ENCODE measurements at regions not wholly inside any gene's neighbourhood (a gene's known extent, or its start where the extent isn't known, plus 50 kb on each side); places are given as distances from the start of the nearest gene placed in this dataset.
A peak's percentile ranks its signal among the peaks of the same experiment; 100 is the strongest.

DNA sequence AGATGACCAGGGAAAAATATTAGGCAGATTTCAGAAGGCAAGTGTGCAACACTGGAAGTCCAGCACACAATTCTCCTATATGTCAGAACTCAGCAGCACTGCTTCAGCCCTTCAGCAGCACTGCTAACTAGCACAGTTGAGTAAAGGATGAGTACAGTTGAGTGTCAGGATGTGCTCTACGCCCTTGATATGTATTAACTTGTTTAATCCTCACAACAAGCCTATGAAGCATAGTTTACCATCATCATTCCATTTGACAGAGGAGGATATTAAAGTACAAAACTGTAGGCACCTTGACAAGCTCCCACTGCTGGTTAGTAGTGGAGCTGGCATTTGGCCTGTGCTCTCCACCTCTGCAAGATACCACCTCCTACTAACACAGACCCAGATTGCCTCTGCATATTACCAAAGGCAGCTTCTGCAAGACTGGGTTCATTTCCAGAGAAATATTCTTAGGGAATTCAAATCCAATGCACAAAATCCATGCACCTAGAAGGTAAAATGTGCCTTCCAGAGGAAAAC, 230.8 kb downstream of the ANAPC1 start:
- WGBS, 2 donors (ENCODE audit: extremely low coverage in 2 of 2, insufficient read length in 2 of 2, insufficient replicate concordance in 1 of 2), result no CpG with 5 or more reads among the region's 1 CpG

DNA sequence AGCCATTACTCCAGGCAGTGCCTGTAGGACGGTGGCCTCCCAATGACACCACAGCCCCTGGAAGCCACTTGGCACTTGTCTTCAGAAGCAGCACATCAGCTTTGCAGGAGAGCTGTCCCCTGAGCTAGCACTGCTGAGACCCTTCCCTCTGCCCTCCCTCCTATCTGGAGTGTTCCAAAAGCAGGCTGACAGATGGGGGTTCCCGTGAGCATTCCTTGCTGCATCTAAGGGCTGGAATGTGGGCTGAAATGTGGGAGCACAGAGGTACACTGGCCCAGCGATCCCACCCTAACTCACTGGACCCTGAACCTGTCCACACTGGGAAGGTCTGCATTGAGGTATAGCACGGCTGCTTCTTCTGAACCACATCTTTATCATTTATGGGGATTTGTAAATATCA, 230.1 kb downstream of the ANAPC1 start:
- H3K4me1 ChIP-seq (ENCODE audit: control insufficient read depth in 2 of 2, insufficient read depth in 1 of 2, low read depth in 1 of 2, low read length in 2 of 2), result peaks cover 0 to 4% of the 10 kb centered on the region in 2 donors
- no peaks in the 10 kb centered on the region for H3K79me1 ChIP-seq (ENCODE audit: low read depth, low read length)
- H3K4me2 ChIP-seq (ENCODE audit: insufficient read depth, low read length, poor library complexity, severe bottlenecking), result no peak overlapping the region
- no peak overlapping the region for H2BK12ac ChIP-seq (ENCODE audit: low read length)
- H2AFZ ChIP-seq (ENCODE audit: low read length), result no peak overlapping the region
- H3K18ac ChIP-seq (ENCODE audit: low read length), result no peak overlapping the region
- no peaks in the 10 kb centered on the region for H3K36me3 ChIP-seq (replicated peaks in 1 of 2; ENCODE audit: control insufficient read depth in 2 of 2, insufficient read depth in 2 of 2, low read length in 2 of 2)
- no CpG with 5 or more reads among the region's 4 CpGs for WGBS, 2 donors (ENCODE audit: extremely low coverage in 2 of 2, insufficient read length in 2 of 2, insufficient replicate concordance in 1 of 2)
- no peak overlapping the region for H2BK15ac ChIP-seq (ENCODE audit: low read length)
- H4K91ac ChIP-seq (ENCODE audit: low read depth, low read length, poor library complexity), result no peak overlapping the region
- no peak overlapping the region for H3K9ac ChIP-seq (ENCODE audit: low read depth, low read length, poor library complexity)
- H3K27ac ChIP-seq (replicated peaks; ENCODE audit: low read length), result no peak overlapping the region
- H2AK5ac ChIP-seq (ENCODE audit: low read depth, low read length), result no peak overlapping the region
- no peak overlapping the region for H3K23ac ChIP-seq (ENCODE audit: low read depth, low read length, poor library complexity)
- H4K8ac ChIP-seq (ENCODE audit: low read depth, low read length), result no peak overlapping the region
- no peak overlapping the region for H2BK120ac ChIP-seq (ENCODE audit: low read depth, low read length)
- H3K4ac ChIP-seq (ENCODE audit: low read length), result no peak overlapping the region
- no peaks in the 10 kb centered on the region for H3K9me3 ChIP-seq (replicated peaks in 1 of 2; ENCODE audit: control insufficient read depth in 2 of 2, insufficient read depth in 1 of 2, low read depth in 1 of 2, low read length in 2 of 2)
- no peak overlapping the region for H3K14ac ChIP-seq (ENCODE audit: low read length)
- H3K4me3 ChIP-seq (ENCODE audit: low read length in 2 of 2), result no peak overlapping the region
- H3K27me3 ChIP-seq (ENCODE audit: control insufficient read depth in 3 of 3, insufficient read depth in 3 of 3, low read depth in 1 of 3, low read length in 3 of 3), result peaks cover 0 to 5% (median 0%) of the 10 kb centered on the region in 3 experiments
- H2BK5ac ChIP-seq (ENCODE audit: low read length), result no peak overlapping the region
- DNase-seq (ENCODE audit: low spot score), result no peak

More for the DNA sequence above, 230.8 kb downstream of the ANAPC1 start:
- Histone ChIP-seq H4K91ac (ENCODE audit: low read depth, low read length, poor library complexity) (no peak overlapping the region), H3K9me3 (replicated peaks in 1 of 2; ENCODE audit: control insufficient read depth in 2 of 2, insufficient read depth in 1 of 2, low read depth in 1 of 2, low read length in 2 of 2) (no peaks in the 10 kb centered on the region), H3K4ac (ENCODE audit: low read length) (no peak overlapping the region), H3K4me1 (ENCODE audit: control insufficient read depth in 2 of 2, insufficient read depth in 1 of 2, low read depth in 1 of 2, low read length in 2 of 2) (peaks cover 0 to 3% of the 10 kb centered on the region in 2 donors), H2BK12ac (ENCODE audit: low read length) (no peak overlapping the region), H4K8ac (ENCODE audit: low read depth, low read length) (no peak overlapping the region), H3K79me1 (ENCODE audit: low read depth, low read length) (no peaks in the 10 kb centered on the region), H3K36me3 (replicated peaks in 1 of 2; ENCODE audit: control insufficient read depth in 2 of 2, insufficient read depth in 2 of 2, low read length in 2 of 2) (no peaks in the 10 kb centered on the region), H2BK120ac (ENCODE audit: low read depth, low read length) (no peak overlapping the region), H3K4me3 (ENCODE audit: low read length in 2 of 2) (no peak overlapping the region), H2BK15ac (ENCODE audit: low read length) (no peak overlapping the region), H3K27me3 (ENCODE audit: control insufficient read depth in 3 of 3, insufficient read depth in 3 of 3, low read depth in 1 of 3, low read length in 3 of 3) (peaks cover 0 to 5% (median 0%) of the 10 kb centered on the region in 3 experiments), H3K4me2 (ENCODE audit: insufficient read depth, low read length, poor library complexity, severe bottlenecking) (no peak overlapping the region), H2BK5ac (ENCODE audit: low read length) (no peak overlapping the region), H3K27ac (replicated peaks; ENCODE audit: low read length) (no peak overlapping the region), H2AK5ac (ENCODE audit: low read depth, low read length) (no peak overlapping the region), H3K9ac (ENCODE audit: low read depth, low read length, poor library complexity) (no peak overlapping the region), H2AFZ (ENCODE audit: low read length) (no peak overlapping the region), H3K18ac (ENCODE audit: low read length) (no peak overlapping the region), H3K23ac (ENCODE audit: low read depth, low read length, poor library complexity) (no peak overlapping the region), H3K14ac (ENCODE audit: low read length) (no peak overlapping the region)
- DNase-seq (ENCODE audit: low spot score), result no peak

DNA sequence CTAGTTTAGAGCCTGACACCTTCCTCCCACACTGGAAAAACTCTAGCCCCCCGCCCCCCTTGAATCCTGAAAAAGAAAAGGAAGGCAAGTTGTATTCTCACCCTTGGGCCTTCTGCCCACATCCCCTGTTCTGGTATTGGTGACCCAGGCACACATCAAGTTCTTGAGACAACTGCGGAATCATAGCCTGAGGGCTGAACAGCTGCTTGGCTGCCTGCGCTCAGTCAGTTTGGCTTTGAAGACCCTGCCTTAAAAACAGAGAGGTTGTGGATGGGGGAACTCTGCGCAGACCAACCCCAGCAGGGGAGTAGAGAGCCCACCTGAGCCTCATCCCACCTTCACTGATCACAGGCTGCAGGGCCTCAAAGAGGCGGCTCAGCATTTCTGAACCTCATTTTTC, 229.2 kb downstream of the ANAPC1 start:
- no CpG with 5 or more reads among the region's 5 CpGs for WGBS, 2 donors (ENCODE audit: extremely low coverage in 2 of 2, insufficient read length in 2 of 2, insufficient replicate concordance in 1 of 2)
- H3K4me1 ChIP-seq (ENCODE audit: control insufficient read depth in 2 of 2, insufficient read depth in 1 of 2, low read depth in 1 of 2, low read length in 2 of 2), result peaks cover 2 to 11% of the 10 kb centered on the region in 2 donors

DNA sequence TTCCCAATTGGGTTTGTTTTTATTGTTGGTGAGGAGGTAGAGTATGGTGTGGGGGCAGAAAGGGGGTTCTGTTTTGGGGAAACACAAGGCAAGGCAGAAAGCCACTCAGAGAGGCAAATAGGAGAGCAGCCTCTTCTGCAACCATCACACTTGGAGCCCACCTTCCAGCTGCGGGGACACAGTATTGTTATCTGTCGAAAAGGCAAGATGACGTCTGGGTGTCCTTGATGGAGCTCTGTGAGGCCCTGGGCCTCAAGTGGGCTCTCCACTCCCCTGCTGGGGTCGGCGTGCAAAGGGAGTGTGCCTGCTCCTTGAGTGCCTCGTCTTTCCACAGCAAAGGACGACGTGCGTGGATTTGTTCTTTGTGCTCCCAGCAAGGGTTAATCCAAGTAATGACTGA, 227.6 kb downstream of the ANAPC1 start:
- Histone ChIP-seq H2AK5ac (ENCODE audit: low read depth, low read length) (no peak overlapping the region), H3K4me2 (ENCODE audit: insufficient read depth, low read length, poor library complexity, severe bottlenecking) (no peak overlapping the region), H4K91ac (ENCODE audit: low read depth, low read length, poor library complexity) (no peak overlapping the region), H2BK5ac (ENCODE audit: low read length) (no peak overlapping the region), H4K8ac (ENCODE audit: low read depth, low read length) (no peak overlapping the region), H3K79me1 (ENCODE audit: low read depth, low read length) (no peaks in the 10 kb centered on the region), H2BK15ac (ENCODE audit: low read length) (no peak overlapping the region), H3K27ac (replicated peaks; ENCODE audit: low read length) (no peak overlapping the region), H3K36me3 (replicated peaks in 1 of 2; ENCODE audit: control insufficient read depth in 2 of 2, insufficient read depth in 2 of 2, low read length in 2 of 2) (no peaks in the 10 kb centered on the region), H3K4ac (ENCODE audit: low read length) (no peak overlapping the region), H3K9ac (ENCODE audit: low read depth, low read length, poor library complexity) (no peak overlapping the region), H3K4me3 (ENCODE audit: low read length in 2 of 2) (no peak overlapping the region), H3K9me3 (replicated peaks in 1 of 2; ENCODE audit: control insufficient read depth in 2 of 2, insufficient read depth in 1 of 2, low read depth in 1 of 2, low read length in 2 of 2) (peaks cover 0 to 2% of the 10 kb centered on the region in 2 donors), H3K14ac (ENCODE audit: low read length) (no peak overlapping the region), H3K23ac (ENCODE audit: low read depth, low read length, poor library complexity) (no peak overlapping the region), H3K18ac (ENCODE audit: low read length) (peak overlapping the region; percentile 38), H2AFZ (ENCODE audit: low read length) (no peak overlapping the region), H2BK12ac (ENCODE audit: low read length) (no peak overlapping the region), H3K27me3 (ENCODE audit: control insufficient read depth in 3 of 3, insufficient read depth in 3 of 3, low read depth in 1 of 3, low read length in 3 of 3) (peaks cover 0 to 5% (median 0%) of the 10 kb centered on the region in 3 experiments), H2BK120ac (ENCODE audit: low read depth, low read length) (no peak overlapping the region), H3K4me1 (ENCODE audit: control insufficient read depth in 2 of 2, insufficient read depth in 1 of 2, low read depth in 1 of 2, low read length in 2 of 2) (peaks cover 2 to 13% of the 10 kb centered on the region in 2 donors)
- no CpG with 5 or more reads among the region's 9 CpGs for WGBS, 2 donors (ENCODE audit: extremely low coverage in 2 of 2, insufficient read length in 2 of 2, insufficient replicate concordance in 1 of 2)
- DNase-seq (ENCODE audit: low spot score), result no peak

More for the DNA sequence above, 229.2 kb downstream of the ANAPC1 start:
- H4K8ac ChIP-seq (ENCODE audit: low read depth, low read length), result no peak overlapping the region
- H2BK12ac ChIP-seq (ENCODE audit: low read length), result no peak overlapping the region
- no peak overlapping the region for H3K14ac ChIP-seq (ENCODE audit: low read length)
- H2BK15ac ChIP-seq (ENCODE audit: low read length), result no peak overlapping the region
- H3K9ac ChIP-seq (ENCODE audit: low read depth, low read length, poor library complexity), result no peak overlapping the region
- H3K4me3 ChIP-seq (ENCODE audit: low read length in 2 of 2), result peak overlapping the region in 1 of 2 donors; percentile 26
- no peaks in the 10 kb centered on the region for H3K79me1 ChIP-seq (ENCODE audit: low read depth, low read length)
- DNase-seq (ENCODE audit: low spot score), result no peak
- no peak overlapping the region for H3K27ac ChIP-seq (replicated peaks; ENCODE audit: low read length)
- H2AFZ ChIP-seq (ENCODE audit: low read length), result no peak overlapping the region
- H3K36me3 ChIP-seq (replicated peaks in 1 of 2; ENCODE audit: control insufficient read depth in 2 of 2, insufficient read depth in 2 of 2, low read length in 2 of 2), result no peaks in the 10 kb centered on the region
- H2BK5ac ChIP-seq (ENCODE audit: low read length), result peak overlapping the region; percentile 57
- no peak overlapping the region for H4K91ac ChIP-seq (ENCODE audit: low read depth, low read length, poor library complexity)
- H2BK120ac ChIP-seq (ENCODE audit: low read depth, low read length), result no peak overlapping the region
- no peak overlapping the region for H3K4me2 ChIP-seq (ENCODE audit: insufficient read depth, low read length, poor library complexity, severe bottlenecking)
- peaks cover 0 to 2% of the 10 kb centered on the region in 2 donors for H3K9me3 ChIP-seq (replicated peaks in 1 of 2; ENCODE audit: control insufficient read depth in 2 of 2, insufficient read depth in 1 of 2, low read depth in 1 of 2, low read length in 2 of 2)
- peaks cover 0 to 5% (median 0%) of the 10 kb centered on the region in 3 experiments for H3K27me3 ChIP-seq (ENCODE audit: control insufficient read depth in 3 of 3, insufficient read depth in 3 of 3, low read depth in 1 of 3, low read length in 3 of 3)
- no peak overlapping the region for H3K23ac ChIP-seq (ENCODE audit: low read depth, low read length, poor library complexity)
- H3K4ac ChIP-seq (ENCODE audit: low read length), result no peak overlapping the region
- H3K18ac ChIP-seq (ENCODE audit: low read length), result no peak overlapping the region
- no peak overlapping the region for H2AK5ac ChIP-seq (ENCODE audit: low read depth, low read length)

All from neuronal stem cell (in vitro differentiated cells).